ENCODE measurements at regions not wholly inside any gene's neighbourhood (a gene's known extent, or its start where the extent isn't known, plus 50 kb on each side); places are given as distances from the start of the nearest gene placed in this dataset.
"Not testable (repeated sequence)": the region's sequence is repeated elsewhere in the genome, so short reads cannot be mapped to it uniquely, and the experiment has no call there.

DNA sequence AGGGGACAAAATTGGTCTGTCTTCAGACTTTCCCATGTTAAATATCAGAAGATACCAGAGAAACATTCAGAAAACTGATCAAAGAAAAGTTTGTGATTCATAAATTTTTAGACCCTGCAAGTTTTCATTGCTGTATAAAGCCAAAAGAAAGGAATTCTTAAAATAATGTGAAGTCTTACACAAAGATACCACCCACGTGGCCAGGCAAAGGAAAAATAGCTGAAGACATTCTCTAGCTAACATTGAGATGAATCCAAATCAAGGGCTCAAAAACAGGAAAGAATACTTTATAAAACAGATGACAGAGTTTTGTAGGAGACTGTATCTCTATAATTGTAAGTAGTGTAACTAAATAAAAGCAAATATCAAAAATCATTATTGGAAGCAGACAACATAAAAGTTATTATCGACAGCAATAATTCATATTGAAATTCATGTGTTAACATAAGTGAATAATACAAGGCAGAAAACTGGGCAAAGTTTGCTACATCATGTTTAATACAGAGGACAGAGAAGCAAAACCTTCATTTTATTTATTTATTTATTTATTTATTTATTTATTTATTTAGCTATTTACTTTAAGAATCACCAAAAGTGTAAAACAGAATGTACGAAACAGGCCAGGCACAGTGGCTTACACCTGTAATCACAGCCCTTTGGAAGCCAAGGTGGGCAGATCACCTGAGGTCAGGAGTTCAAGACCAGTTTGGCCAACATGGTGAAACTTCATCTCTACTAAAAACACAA lies 204.6 kb upstream of the SLIT2 start:
- no peak for DNase-seq (ENCODE audit: low spot score)

DNA sequence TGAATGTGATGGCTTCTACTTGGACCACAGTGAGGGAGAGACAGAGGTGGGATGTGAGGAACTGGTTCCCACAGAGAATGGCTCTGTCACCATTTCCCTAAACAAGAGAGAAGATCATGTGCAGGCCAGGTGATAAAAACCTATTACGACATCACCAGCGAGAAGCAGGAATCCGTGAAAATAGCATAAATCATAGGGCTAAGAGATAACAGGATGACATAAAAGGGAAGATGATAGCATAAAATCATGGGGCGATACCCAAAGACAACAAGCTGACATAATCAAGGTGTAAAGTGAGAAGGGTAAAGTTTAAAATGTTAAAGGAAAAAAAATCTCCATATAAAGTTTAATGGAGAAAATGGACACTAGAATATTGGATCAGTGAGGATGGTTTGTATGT lies 205.5 kb upstream of the SLIT2 start:
- DNase-seq (ENCODE audit: low spot score): no peak

DNA sequence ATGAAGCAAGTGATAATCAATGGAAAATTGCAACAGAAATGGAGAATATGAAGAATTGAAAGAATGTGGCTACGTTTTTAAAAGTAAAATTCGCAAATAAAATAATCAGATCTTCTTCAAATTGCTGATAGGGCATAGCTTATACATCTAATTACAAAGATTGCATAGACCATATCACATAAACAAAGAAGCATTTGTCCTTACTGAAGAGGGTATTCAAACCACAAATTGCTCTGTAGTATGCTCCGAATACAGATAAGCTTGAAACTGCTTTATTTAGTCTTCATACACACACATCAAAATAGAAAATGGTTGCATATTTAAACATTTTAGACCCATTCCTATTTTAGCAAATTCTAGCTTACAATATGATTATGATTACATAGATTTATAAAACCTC lies 206.7 kb upstream of the SLIT2 start:
- DNase-seq (ENCODE audit: low spot score): no peak

DNA sequence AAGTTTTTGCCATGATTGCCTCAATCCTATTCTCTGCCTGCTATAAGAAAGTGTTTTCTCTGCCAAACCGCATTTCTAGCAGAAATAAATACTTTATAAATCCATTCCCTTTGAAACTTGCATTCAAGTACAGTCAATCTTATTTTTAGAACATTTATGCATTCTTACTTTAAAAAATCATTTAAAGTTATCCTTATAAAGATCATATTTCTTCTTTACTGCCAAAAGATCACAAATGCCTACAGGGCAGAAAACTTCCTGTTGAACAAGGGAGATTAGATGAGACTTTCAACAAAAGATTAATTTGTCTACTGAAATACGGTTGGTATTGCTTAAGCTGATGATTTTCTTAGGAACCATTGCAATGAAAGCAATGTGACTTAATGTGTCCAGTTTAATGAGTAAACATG lies 207.2 kb upstream of the SLIT2 start:
- no peak for DNase-seq (ENCODE audit: low spot score)

DNA sequence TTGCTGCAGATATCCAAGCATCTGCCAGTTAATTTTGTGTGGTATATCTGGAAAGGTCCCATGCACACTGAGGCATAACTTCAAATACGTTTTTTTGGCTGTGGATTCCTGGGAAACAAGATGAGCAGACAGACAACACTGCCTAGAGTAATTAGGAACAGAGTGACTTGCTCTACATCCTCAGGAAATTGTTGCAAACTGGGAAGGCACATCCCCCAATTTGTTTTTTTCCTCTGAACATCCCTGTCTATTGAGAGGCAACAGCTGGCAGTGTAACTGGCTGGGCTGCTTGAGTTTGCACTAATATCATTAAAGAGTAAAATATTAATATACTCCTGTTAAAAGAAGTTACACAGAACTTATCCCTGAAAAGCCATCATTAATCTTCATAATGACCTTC lies 207.7 kb upstream of the SLIT2 start:
- no peak for DNase-seq (ENCODE audit: low spot score)

DNA sequence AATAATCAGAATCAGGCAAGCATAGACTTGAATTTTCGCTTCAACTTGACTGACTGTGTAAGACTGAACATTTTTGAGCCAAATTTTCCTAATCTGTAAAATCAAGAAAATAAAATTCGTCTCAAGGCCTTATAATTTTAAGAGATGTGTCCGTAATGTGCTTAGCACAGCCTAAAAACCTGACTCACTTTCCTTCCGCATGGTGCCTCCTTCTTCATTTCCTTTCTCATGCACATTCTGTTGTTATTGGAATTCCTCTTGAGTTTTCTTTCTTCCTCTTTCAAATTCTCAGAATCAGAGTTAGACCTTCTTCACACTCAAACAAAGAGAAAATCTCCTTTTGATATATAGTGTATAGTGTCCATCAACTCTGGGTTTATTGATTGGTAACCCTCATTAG lies 208.9 kb upstream of the SLIT2 start:
- DNase-seq (ENCODE audit: low spot score): no peak

DNA sequence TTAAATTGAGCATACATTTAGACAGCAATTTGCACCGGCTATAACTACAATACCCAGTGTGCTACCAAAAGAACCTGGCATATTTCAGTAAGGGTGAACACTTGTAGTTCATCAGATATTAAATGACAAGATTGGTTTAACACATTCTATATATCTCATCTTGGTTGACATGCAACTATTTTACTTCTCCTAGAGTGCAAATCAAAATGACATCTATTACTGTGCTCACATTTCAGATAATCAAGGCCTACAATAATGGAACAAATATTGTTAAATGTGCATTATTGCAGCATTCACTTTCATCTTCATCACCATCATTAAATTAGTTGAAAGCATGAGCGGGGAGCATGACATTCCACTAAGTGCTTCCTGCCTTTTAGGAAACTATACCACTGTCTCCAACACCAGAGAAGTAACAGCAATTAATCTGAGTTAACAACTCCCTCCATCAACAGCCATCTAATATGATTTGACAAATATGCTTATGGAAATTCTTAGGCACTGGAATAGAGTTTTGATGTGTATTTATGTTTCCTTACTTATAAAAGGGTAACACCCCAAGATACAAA lies 209.8 kb upstream of the SLIT2 start:
- no peak for DNase-seq (ENCODE audit: low spot score)

DNA sequence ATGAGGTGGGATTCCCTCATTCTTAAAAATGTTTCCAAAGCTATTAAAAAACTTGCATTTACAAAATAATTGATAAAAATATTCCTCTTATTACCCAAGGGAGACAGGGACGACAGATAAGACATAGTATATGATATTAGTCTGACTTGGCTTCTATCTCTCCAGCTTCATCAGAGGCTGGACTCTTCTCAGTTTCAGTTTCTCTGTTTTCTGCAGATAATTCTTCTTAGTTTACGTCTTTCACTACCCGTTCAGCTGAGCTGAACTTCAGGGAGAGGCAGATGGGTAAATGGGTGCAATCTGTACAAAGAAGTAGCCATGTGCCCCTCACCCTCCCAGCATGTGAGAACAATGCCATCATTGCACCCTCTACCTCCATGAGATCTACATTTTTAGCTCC lies 214.0 kb upstream of the SLIT2 start:
- no peak for DNase-seq (ENCODE audit: low spot score)

DNA sequence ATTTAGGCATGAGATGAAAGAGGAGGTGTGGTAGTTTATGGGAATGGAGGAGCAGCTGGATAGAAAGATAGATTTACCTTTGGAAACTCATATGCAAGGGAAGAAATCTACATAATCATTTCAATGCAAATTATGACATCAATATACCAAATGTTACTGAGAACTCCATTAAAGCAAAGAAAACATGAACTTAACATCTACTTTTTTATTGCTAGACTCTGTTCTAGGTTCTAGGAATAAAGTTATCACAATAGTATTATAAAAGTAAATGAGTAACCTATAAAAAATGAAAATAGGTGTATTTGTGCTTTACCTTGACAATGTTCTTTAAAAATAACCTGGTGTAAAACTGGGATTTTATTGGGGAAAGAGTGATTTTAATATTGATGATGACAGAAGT lies 221.6 kb upstream of the SLIT2 start:
- no peak for DNase-seq (ENCODE audit: low spot score)

DNA sequence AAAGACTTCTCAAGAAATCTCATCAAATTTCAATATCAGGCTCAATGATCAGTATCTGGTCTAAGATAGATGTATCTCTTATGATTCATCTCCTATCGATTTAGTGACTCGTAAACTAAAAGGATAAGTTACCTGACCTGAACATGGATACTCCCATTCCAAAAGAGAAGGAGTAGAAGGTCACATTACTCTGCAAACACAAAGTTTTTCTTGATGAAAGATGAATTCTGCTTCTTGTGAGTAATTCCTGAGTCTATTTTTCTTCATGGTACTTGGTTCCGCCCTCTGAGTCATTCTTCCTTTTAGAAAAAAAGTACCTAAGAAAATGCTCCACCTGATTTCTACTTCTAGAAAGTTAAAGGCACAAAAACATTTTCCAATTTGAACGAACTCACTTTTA lies 223.1 kb upstream of the SLIT2 start:
- no peak for DNase-seq (ENCODE audit: low spot score)

DNA sequence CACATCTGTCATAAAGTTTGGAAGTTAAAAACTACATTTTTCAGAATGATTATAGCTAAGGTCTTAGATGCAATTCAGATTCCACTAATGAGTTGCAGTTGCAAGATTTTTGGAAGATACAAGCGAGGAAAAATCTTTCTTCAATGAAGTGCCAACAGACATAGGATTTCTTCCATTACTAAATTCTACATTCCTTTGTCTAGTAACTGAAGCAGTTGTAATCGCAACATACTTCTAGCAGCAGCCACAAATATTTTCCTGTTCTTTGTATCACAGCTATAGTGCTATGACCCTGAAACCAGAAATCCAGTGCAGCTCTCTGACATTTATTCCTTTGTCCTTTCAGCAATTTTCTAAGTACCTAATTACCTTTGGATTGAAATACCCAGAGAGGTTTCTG lies 225.2 kb upstream of the SLIT2 start:
- no peak for DNase-seq (ENCODE audit: low spot score)

DNA sequence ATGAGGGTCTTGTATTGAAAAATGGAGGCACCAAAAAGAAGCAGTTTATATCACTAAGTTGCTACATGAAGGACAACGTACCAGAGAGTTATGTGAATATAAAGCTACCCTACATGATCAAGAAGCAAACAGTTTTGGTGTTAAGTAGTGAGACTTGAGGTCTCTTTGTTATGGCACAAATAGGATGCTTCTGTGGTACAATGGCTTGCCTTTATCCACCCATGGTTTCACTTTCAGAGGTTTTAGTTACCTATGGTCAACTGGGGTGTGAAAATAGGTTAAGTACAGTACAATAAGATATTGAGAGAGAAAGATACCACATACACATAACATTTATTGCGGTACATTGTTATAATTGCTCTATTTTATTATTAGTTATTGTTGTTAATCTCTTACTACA lies 229.2 kb upstream of the SLIT2 start:
- DNase-seq (ENCODE audit: low spot score): no peak

DNA sequence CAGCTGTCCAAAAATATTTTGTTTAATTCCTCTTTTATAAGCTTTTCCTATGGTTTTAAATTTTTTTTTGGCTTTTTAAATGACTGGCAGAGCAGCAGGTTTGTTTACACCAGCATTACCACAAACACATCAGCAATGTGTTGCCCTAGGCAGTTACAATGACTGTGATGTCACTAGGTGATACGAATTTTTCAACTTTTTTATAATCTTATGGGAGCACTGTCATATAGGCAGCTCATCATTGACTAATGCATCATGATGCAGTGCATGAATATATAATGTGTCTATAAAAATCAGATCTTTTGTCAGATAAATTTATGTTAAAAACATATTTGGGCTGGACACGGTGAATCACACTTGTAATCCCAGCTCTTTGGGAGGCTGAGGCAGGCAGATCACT lies 231.6 kb upstream of the SLIT2 start:
- DNase-seq (ENCODE audit: low spot score): no peak

DNA sequence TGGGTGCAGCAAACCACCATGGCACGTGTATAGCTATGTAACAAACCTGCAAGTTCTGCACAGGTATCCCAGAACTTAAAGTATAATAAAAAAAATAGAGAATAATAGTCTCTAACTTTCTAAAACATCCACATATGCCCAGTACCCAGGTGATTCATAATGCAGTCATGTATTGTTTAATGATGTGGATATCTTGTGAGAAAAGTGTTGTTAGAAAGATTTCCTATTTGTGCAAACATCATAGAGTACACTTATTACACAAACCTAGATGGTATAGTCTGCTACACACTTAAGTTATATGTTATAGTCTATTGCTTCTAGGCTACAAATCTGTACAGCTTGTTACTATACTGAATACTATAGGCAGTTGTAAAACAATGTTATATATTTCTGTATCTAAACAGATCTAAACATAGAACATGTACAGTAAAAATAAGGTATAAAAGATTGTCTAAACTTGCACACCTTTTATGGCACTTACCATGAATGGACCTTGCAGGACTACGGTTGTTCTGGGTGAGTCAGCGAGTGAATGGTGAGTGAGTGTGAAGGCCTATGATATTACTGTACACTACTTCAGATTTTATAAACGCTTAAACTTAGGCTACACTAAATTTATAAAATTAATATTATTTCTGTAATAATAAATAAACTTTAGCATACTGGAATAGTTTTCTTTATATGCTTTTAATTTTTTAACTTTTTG lies 232.2 kb upstream of the SLIT2 start:
- no peak for DNase-seq (ENCODE audit: low spot score)

DNA sequence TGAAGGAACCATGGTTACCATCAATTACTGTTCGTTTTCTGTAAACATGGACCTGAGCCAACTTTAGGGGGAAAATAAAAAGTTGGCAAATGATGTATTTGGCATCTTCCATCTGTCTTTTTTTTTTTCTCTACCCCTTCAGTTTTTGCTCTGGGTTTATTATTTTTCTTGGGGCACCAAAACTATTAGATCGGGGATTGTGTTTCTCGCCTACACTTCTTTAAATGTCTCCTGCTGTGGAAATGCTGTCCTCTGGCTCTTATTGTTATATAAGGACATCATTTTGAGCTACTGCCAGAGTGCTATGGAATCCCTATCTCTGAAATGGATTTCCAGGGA lies 234.0 kb upstream of the SLIT2 start:
- no peak for DNase-seq (ENCODE audit: low spot score)

DNA sequence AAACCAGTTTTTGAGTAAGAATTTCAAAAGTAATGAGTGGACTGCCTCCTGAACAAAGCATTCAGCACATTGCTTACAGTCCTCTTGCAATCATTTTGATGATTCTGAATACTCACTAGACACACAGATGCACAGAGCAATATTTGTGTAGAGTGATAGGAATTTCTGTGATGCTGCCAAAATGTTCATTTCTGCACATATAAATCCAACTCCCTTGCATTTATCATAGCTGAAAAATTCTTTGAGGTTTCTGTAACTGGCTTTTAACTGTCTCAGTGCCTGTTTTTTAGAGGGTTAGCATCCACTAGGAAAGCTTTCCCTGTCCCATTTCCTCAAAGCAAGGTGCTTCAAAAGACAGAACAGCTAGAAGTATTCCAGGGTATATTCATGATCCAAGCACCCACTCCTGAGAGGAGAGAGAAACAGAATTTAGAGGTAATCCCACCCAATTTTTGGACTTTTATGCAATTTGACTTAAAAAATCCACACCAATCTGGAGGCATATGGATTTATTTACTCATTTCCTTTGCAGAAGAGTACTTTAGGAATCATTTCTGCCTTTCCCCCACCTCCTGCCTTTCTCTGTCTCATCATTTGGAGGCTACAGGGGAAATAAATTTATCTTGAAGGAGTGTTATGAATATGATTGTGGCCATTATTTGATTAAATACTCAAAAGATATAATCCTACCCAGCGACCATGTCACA lies 234.5 kb upstream of the SLIT2 start:
- DNase-seq (ENCODE audit: low spot score): no peak

DNA sequence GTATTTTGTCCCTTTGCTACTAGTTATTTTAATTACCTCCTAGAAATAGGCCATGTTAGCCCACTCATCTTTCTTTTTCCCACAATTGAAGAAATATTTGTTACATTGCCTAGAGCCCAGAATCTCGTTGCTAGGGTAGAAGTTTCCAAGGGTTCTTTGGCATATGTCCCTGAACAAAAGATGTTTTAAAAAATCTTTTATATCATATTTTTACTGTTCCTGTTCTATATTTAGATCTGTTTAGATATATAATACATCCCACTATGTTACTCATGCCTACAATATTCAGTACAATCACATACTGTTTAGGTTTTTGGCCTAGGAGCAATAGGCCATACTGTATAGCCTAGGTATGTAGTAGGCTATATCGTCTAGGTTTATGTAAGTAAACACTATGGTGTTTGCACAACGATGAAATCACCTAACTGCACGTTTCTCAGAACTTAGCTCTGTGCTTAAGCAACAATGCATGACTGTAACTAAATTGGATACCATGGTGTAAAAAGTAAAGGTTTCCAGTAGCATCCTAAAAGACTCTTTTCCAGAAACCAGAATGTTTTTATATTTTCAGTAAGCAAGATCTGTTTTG lies 236.0 kb upstream of the SLIT2 start:
- peak; percentile 21 for DNase-seq (ENCODE audit: low spot score)

DNA sequence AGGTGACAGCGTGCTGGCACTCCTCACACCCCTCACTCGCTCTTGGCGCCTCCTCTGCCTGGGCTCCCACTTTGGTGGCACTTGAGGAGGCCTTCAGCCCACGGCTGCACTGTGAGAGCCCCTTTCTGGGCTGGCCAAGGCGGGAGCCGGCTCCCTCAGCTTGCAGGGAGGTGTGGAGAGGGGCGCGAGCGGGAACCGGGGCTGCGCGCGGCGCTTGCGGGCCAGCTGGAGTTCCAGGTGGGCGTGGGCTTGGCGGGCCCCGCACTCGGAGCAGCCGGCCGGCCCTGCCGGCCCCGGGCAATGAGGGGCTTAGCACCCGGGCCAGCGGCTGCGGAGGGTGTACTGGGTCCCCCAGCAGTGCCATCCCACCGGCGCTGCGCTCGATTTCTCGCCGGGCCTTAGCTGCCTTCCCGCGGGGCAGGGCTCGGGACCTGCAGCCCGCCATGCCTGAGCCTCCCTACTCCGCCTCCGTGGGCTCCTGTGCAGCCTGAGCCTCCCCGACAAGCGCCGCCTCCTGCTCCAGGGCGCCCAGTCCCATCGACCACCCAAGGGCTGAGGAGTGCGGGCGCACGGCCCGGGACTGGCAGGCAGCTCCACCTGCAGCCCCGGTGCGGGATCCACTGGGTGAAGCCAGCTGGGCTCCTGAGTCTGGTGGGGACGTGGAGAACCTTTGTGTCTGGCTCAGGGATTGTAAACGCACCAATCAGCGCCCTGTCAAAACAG lies 247.7 kb upstream of the SLIT2 start:
- DNase-seq (ENCODE audit: low spot score): not testable (repeated sequence)

DNA sequence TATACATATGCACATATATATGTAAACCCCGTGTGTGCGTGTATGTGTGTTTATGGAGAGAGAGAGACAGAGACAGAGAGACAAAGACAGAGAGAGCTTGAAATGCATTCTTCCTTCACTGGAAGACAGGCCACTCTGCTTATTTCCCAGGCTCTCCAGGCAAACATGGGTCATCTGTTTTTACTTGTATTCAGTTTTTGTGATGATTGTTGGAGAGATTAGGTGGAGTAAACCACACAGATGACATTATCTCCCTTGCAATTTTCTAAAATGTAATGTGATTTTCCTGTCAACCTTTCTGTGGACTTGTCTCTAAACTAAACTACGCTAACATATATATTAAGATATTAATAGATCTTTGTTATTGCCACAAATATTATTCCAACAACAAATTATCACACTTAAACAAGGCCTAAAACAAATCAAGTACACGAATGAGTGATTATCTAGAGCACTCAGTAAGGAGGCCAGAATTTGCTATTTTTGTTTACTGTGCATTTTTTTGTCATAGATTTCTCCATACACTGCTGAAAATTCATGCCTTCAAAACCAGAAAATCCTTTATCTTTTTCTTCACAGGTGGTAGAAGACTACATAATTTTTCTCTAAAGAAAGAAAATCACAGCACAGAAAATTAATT lies 251.8 kb upstream of the SLIT2 start:
- no peak for DNase-seq (ENCODE audit: low spot score)

DNA sequence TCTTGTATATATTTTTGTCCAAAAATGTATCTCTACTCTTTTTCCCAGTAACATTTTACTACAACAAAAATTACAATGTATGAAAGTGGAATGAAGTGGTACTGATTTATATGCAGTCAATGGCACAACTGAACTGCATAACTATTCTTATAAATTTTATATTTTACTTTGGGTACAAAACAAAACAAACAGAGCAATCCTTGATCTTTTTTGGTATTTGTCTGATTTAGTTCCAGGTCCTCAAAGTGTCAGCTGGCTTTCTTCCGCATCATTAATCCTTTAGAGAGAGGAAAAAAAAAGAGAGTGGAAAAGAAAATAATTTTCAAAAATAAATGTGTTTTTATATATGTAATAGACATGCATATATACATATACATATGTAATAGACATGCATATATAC lies 252.4 kb upstream of the SLIT2 start:
- DNase-seq (ENCODE audit: low spot score): no peak

DNA sequence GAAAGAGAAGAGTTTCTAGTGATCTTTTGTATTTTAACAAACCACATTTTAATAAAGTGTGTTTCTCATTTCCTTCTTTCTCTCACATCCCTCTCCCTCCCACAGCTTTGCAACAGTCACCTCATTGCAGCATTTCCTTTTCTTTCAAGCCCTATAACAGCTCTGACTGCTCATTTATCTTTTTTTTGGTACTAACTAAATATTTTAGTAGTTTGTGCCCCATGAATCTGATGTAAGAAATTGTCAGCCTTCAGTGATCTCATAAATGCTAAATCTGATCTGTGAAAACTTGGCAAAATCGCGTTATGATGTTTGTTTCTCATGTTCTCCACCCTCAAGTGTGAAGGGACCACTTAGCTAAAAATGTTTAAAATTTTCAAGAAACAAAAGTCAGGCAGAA lies 258.5 kb upstream of the SLIT2 start:
- no peak for DNase-seq (ENCODE audit: low spot score)

Measured in HuH-7.5 (cell line).